ENCODE measurements at regions not wholly inside any gene's neighbourhood (a gene's known extent, or its start where the extent isn't known, plus 50 kb on each side); places are given as distances from the start of the nearest gene placed in this dataset.

GRCh38 chr18:77597726-77598125 is 348.1 kb downstream of the GALR1 start:
- TF ChIP-seq CTCF (IDR thresholded peaks at IDR 0.05) (no peak), POLR2A (IDR thresholded peaks at IDR 0.05) (no peak)
